Stimulated activated CD8-positive, alpha-beta memory T cell treated with anti-CD3 and anti-CD28 coated beads, Interleukin-15, amount 100 ng/mL, for 48 hours (primary cell): ENCODE measurements at regions not wholly inside any gene's neighbourhood (a gene's known extent, or its start where the extent isn't known, plus 50 kb on each side); places are given as distances from the start of the nearest gene placed in this dataset.

Source experiments
- DNase-seq, 2 donors: peaks; one replicate each; pipeline ENCODE4 v3.0.0-alpha.2; 2020; ENCODE audit warnings: low read depth in 2 of 2

- no peak for DNase-seq
Measured at GRCh38 chr10:10938676-10939075, 79.0 kb upstream of the CELF2 start.

DNA sequence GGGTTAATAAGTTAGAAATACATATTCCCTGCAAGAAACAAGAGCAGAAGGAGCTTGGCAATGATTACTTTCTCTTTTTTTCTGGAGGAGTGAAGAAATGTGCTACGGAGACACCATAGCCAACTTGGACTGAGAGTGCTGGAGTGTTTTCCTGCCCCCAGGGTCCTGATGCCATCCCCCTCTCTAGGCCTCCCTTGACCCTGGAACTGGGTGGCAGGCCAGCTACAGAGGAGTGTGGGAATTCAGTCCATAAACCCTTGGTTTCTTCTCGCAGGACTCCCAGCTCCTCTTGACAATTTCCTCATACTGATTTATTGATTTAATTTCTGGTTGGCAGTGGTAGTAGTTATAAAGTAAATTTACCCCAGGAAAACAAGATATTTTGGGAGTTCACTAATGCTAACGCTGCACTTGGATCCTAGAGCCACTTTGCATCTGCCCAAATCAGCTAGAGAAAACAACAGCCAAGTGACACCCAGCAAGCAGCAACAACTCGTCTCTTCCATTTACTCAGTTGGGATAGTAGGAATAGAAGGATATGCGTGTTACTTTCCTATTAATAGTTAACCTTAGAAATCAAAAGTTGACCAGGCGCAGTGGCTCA, 76.4 kb upstream of the CELF2 start:
- no peak for DNase-seq

DNA sequence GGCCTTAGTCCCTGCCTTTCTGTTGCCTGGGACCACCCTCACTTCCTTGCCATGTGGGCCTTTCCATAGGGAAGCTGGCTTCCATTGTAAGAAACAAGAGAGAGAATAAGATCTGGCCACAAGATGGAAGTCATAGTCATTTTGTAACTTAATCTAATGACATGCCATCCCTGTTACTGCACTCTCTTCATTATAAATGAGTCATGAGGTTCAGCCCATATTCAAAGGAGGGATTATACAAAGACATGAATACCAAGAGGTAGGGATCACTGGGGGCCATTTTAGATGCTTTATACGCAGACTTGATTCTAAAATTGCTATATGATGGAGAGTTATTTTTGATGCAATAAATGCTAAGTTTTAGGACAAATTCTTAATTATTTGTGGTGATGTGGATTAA, 75.2 kb upstream of the CELF2 start:
- no peak for DNase-seq

DNA sequence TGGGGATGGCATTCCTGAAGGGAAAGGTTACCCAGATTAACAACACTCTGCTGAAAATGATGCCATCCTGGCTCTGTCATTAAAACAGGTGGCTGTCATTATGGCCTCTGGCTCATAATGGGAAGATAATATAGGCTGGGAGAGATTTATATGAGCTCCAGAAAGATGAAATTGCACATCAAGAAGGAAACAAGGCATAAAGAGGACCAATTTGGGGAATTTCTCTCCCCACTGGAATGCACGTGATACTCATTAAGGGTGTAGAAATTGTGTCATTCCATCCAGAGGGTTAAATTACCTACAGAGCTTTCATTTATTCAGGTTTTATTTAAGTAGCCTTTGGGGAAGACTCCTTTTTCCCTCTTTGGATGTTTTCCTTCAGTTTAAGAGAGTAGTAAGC, 71.6 kb upstream of the CELF2 start:
- no peak for DNase-seq

DNA sequence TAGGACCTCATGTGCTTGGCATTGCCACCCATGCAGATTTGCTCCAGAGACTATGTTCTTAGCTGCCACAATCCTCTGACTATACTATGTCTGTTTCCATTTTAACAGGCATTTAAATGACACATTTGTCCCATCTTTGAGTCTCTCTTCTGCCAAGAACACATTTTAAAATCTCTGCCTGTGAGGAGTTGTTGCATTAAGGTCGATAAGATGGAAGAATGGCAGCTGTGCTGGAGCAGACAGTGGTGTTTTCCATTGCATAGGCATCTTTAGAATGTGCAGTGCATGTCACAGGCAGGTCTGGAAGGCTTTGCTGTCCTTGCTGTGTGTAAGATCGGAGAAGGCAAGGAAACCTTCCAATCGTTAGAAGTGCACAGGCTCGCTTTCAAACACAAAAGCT, 70.9 kb upstream of the CELF2 start:
- no peak for DNase-seq

- no peak for DNase-seq
Measured at GRCh38 chr10:10951675-10952074, 66.0 kb upstream of the CELF2 start.

DNA sequence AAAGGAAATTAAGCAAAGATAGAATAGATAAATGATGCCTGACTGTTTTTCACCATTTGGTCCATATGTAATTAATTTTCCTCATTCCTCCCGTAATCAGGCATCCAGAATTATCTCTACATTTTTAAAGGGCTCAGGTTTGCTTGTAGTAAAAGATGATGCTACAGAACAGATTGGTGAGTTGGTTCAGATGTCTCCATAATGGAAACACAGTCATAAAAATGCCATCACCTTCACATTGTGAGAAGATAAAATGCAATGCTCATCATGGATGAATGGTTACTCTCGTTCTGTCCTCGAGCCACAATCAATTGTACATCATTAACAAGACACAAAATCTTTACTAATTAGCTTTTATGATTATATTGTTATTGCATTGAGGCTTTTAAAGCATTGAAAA, 64.9 kb upstream of the CELF2 start:
- no peak for DNase-seq

DNA sequence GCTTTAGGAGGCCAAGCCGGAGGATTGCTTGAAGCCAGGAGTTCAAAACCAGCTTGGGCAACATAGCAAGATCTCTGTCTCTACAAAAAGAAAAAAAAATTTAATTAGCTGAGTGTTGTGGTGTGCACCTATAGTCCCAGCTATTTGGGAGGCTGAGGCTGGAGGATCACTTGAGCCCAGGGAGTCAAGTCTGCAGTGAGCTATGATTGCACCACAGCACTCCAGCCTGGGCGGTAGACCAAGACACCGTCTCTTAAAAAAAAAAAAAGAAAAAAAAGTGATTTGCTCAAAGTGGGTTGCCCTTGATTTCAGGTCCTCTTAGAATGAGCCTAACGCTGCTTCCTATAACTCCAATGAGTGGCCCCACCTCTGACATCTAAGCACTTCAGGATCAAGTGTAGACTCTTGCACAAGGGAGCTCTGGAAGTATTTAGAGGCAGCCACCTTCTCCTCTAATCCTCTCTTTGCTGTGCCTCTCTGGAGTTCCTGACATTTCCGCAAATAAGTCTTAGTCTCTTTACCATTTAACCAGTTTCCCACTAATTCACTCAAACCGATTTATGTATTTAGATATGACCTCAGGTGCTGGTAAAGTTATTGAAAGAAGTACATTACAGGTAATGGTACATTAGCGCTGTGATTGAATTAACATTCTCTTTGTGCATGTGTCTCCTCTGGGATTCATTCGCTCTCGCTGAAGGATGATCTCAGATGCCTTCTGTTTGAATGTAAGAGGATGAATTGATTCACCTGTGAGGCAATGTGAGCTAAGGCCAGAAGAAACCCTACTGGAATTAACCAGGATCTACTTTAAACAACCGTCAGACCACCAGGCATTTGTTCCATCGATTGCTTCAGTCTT, 60.8 kb upstream of the CELF2 start:
- no peak for DNase-seq

DNA sequence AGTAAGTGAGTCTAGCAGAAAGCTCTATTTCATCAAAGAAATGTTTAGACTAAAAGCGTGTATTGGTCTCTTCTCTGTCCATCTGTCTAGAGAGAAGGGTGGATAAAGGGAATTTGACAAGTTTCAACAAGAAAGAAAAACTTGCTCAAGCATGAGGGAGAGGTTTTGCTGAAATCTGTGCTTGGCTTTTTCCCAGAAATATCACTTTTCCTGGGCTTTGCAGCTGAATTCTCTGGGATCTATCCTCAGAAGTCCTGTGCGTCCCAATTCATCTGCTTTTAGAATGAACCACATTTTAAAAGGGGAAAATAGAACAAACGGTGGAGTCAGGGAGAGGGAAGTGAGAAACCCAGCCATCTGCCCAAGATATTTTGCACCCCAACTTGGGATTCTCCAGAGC, 59.6 kb upstream of the CELF2 start:
- no peak for DNase-seq

DNA sequence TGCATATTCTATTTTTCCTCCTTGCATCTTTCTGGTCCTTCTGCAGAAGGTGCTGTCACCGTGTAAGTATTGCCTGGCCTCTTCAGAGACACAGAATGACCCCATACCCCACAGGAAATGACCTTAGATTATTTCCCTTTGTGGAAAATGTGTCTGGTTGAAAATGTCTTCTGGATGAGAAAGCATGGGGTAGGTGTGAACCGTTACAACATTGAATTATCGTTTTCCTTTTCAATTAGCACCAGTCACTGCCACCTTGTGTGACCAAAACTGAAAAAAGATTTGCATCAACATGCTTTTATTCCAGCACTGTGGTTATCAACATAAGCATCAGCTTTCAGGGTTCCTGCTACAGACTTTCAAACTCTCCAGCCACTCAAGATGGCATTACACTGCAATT, 58.0 kb upstream of the CELF2 start:
- DNase-seq, result no peak

GRCh38 chr10:10960534-10960933, 57.1 kb upstream of the CELF2 start:
- DNase-seq, result no peak

DNA sequence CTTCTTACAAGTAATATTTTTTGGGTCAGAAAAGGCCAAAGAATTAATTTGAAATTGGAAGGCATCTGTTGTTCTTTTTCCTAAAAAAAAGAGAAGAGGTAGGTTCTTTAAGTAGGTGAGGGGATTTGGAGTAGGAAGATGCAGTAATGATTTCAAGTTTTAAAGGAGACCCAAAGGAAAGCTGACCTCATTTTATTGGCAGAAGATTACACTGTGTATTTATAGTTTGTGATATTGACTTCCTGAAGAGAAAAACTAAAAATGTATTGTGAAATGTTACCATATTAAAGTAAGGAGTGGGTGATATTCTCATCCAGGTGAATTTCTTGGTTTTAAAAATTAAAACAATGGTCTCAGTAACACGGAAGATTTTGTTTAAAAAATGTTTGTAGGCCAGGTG, 56.6 kb upstream of the CELF2 start:
- no peak for DNase-seq

- DNase-seq, result no peak
Measured at GRCh38 chr10:10967029-10967428, 50.6 kb upstream of the CELF2 start.

DNA sequence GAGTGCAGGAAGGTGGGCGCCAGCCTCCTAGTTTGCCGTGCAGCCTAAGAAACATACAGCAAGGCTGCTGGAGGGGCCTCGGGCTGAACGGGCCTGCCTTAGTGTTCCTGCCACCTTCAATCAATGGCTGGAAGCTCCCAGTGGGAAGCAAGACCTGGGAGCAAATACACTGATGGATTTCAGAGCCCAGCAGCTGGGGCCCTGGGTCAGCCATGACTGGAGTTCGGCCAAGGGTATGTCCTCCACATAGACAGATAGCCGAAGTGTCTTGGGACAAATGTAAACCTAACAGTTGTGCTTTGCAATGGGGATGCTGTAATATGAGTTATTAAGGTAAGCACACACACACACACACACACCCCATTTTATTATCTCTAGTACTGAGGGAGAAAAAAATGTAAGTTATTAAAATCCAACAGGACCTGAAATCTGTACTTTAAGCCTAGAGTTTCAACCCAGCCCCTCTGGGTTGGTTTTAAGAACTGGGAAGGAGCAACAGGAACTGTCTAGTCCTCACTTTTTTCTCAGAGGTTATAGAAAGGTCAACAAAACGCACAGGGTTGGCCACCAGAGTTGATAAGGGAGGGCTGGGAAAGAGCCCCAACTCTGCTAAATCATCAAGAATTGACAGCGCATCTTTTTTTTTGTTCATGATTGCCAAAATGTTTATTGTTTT, 50.0 kb upstream of the CELF2 start:
- no peak for DNase-seq
